ENCODE measurements at regions not wholly inside any gene's neighbourhood (a gene's known extent, or its start where the extent isn't known, plus 50 kb on each side); places are given as distances from the start of the nearest gene placed in this dataset.

DNA sequence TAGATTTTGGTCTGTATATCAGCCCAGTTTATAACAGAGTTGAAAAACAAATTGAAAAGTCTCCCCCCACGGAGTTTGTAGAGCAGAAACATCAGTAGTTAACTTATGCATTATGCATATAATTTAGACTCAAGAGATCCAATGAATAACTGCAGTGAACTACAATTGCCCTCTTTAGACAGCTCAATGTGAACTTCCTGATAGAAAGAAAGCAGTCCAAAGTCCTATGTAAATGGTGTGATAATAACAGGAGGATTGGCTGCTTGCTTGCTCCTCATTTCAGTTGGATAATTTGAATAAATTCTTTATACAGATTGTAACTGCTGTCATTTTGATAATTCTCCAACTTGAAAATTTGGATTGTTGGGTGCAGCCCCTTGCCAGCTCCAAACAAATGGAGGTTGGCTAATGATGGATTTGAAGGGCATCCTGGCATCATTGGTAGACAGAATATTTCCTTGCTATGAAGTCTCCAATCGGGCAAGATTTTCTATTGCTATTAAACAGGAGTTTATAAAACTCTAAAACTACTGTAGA is 297.1 kb downstream of the ASXL3 start:
- Histone ChIP-seq H3K9me3 (ENCODE audit: control insufficient read depth in 4 of 4, low read length in 3 of 4) (no peaks in the 10 kb centered on the region), H3K4me1 (ENCODE audit: control insufficient read depth in 4 of 4, insufficient read depth in 4 of 4, low read length in 3 of 4) (peaks cover 0 to 29% (median 17%) of the 10 kb centered on the region in 4 donors), H3K27me3 (ENCODE audit: control insufficient read depth in 4 of 4, insufficient read depth in 4 of 4, low read length in 3 of 4) (no peaks in the 10 kb centered on the region), H3K9ac (ENCODE audit: low read depth in 1 of 2, low read length in 2 of 2) (no peak overlapping the region), H3K36me3 (ENCODE audit: control insufficient read depth in 4 of 4, insufficient read depth in 3 of 4, low read depth in 1 of 4, low read length in 3 of 4) (no peaks in the 10 kb centered on the region), H3K27ac (ENCODE audit: low read depth in 1 of 2, low read length in 2 of 2) (no peak overlapping the region), H3K4me3 (ENCODE audit: low read depth in 1 of 3, low read length in 3 of 3) (no peak overlapping the region)
- TF ChIP-seq SP1 (IDR thresholded peaks at IDR 0.05): peak; percentile 52
- TF ChIP-seq FOXA2 (IDR thresholded peaks at IDR 0.05): no peak
- TF ChIP-seq RXRA (IDR thresholded peaks at IDR 0.05): peak; percentile 62 to 66
- no peak for TF ChIP-seq JUND (IDR thresholded peaks at IDR 0.05)
- TF ChIP-seq, protein P1, sequence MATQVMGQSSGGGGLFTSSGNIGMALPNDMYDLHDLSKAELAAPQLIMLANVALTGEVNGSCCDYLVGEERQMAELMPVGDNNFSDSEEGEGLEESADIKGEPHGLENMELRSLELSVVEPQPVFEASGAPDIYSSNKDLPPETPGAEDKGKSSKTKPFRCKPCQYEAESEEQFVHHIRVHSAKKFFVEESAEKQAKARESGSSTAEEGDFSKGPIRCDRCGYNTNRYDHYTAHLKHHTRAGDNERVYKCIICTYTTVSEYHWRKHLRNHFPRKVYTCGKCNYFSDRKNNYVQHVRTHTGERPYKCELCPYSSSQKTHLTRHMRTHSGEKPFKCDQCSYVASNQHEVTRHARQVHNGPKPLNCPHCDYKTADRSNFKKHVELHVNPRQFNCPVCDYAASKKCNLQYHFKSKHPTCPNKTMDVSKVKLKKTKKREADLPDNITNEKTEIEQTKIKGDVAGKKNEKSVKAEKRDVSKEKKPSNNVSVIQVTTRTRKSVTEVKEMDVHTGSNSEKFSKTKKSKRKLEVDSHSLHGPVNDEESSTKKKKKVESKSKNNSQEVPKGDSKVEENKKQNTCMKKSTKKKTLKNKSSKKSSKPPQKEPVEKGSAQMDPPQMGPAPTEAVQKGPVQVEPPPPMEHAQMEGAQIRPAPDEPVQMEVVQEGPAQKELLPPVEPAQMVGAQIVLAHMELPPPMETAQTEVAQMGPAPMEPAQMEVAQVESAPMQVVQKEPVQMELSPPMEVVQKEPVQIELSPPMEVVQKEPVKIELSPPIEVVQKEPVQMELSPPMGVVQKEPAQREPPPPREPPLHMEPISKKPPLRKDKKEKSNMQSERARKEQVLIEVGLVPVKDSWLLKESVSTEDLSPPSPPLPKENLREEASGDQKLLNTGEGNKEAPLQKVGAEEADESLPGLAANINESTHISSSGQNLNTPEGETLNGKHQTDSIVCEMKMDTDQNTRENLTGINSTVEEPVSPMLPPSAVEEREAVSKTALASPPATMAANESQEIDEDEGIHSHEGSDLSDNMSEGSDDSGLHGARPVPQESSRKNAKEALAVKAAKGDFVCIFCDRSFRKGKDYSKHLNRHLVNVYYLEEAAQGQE (IDR thresholded peaks at IDR 0.05): no peak
- TF ChIP-seq YY1 (IDR thresholded peaks at IDR 0.05): peak; percentile 32
- TF ChIP-seq, protein P2, sequence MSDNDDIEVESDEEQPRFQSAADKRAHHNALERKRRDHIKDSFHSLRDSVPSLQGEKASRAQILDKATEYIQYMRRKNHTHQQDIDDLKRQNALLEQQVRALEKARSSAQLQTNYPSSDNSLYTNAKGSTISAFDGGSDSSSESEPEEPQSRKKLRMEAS (IDR thresholded peaks at IDR 0.05): peak; percentile 22
- TF ChIP-seq, protein P3, sequence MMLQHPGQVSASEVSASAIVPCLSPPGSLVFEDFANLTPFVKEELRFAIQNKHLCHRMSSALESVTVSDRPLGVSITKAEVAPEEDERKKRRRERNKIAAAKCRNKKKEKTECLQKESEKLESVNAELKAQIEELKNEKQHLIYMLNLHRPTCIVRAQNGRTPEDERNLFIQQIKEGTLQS (IDR thresholded peaks at IDR 0.05): no peak
- TF ChIP-seq GABPA (IDR thresholded peaks at IDR 0.05 in 1 of 2, conservative IDR thresholded peaks at IDR 0.05 in 1 of 2): no peak
- peak; percentile 56 for TF ChIP-seq HNF4G (IDR thresholded peaks at IDR 0.05)
- TF ChIP-seq, protein P4, sequence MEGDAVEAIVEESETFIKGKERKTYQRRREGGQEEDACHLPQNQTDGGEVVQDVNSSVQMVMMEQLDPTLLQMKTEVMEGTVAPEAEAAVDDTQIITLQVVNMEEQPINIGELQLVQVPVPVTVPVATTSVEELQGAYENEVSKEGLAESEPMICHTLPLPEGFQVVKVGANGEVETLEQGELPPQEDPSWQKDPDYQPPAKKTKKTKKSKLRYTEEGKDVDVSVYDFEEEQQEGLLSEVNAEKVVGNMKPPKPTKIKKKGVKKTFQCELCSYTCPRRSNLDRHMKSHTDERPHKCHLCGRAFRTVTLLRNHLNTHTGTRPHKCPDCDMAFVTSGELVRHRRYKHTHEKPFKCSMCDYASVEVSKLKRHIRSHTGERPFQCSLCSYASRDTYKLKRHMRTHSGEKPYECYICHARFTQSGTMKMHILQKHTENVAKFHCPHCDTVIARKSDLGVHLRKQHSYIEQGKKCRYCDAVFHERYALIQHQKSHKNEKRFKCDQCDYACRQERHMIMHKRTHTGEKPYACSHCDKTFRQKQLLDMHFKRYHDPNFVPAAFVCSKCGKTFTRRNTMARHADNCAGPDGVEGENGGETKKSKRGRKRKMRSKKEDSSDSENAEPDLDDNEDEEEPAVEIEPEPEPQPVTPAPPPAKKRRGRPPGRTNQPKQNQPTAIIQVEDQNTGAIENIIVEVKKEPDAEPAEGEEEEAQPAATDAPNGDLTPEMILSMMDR (IDR thresholded peaks at IDR 0.05; ENCODE audit: low read depth, low read length, missing input control): no peak
- no peak for TF ChIP-seq TAF1 (conservative IDR thresholded peaks at IDR 0.05)
- no peak for TF ChIP-seq FOXA1 (IDR thresholded peaks at IDR 0.05)
- no peak for TF ChIP-seq RAD21 (IDR thresholded peaks at IDR 0.05)
- TF ChIP-seq, protein P5, sequence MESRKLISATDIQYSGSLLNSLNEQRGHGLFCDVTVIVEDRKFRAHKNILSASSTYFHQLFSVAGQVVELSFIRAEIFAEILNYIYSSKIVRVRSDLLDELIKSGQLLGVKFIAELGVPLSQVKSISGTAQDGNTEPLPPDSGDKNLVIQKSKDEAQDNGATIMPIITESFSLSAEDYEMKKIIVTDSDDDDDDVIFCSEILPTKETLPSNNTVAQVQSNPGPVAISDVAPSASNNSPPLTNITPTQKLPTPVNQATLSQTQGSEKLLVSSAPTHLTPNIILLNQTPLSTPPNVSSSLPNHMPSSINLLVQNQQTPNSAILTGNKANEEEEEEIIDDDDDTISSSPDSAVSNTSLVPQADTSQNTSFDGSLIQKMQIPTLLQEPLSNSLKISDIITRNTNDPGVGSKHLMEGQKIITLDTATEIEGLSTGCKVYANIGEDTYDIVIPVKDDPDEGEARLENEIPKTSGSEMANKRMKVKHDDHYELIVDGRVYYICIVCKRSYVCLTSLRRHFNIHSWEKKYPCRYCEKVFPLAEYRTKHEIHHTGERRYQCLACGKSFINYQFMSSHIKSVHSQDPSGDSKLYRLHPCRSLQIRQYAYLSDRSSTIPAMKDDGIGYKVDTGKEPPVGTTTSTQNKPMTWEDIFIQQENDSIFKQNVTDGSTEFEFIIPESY (IDR thresholded peaks at IDR 0.05): peak; percentile 14
- peak; percentile 85 to 87 for TF ChIP-seq HNF4A (conservative IDR thresholded peaks at IDR 0.05)
- TF ChIP-seq NR2F2 (IDR thresholded peaks at IDR 0.05): no peak
- no peak for DNase-seq (ENCODE audit: low spot score)
- WGBS: 69% methylated on average over 2 of the region's 2 CpGs
